Upper lobe of left lung (tissue), 6 donors: ENCODE measurements at regions not wholly inside any gene's neighbourhood (a gene's known extent, or its start where the extent isn't known, plus 50 kb on each side); places are given as distances from the start of the nearest gene placed in this dataset.

ENCODE experiments used
- ATAC-seq, 2 donors: fragments of 200-7000 bp; cut with Tn5 transposase; one replicate each; pipeline ENCODE4 v1.9.1; 2022; ENCODE audit warnings: mild to moderate bottlenecking in 2 of 2, moderate library complexity in 2 of 2; ENCODE audit not compliant: low FRiP score in 2 of 2
- DNase-seq, 2 donors: peaks; one replicate each; pipeline ENCODE4 v3.0.0-alpha.2; 2019 to 2020
- H3K27ac ChIP-seq, 4 donors: fragments of 200-600 bp; sonication (generic); one replicate each; pipeline ENCODE4 v1.5.1; 2016 to 2019
- H3K27me3 ChIP-seq, 4 donors: fragments of 200-600 bp; sonication (generic); one replicate each; pipeline ENCODE4 v1.5.1; 2017 to 2019
- H3K36me3 ChIP-seq, 4 donors: fragments of 200-600 bp; sonication (generic); one replicate each; pipeline ENCODE4 v1.5.1; 2016 to 2019
- H3K4me1 ChIP-seq, 4 donors: fragments of 200-600 bp; sonication (generic); one replicate each; pipeline ENCODE4 v1.5.1; 2018 to 2019
- H3K4me3 ChIP-seq, 4 donors: fragments of 200-600 bp; sonication (generic); one replicate each; pipeline ENCODE4 v1.5.1; 2017 to 2019; ENCODE audit warnings: mild to moderate bottlenecking in 2 of 4, moderate library complexity in 1 of 4
- H3K9me3 ChIP-seq, 4 donors: fragments of 200-600 bp; sonication (generic); one replicate each; pipeline ENCODE4 v1.5.1; 2018 to 2019
- EP300 ChIP-seq, 4 donors: sonication (generic); formaldehyde crosslinking; IDR thresholded peaks; one replicate each; pipeline ENCODE4 v1.5.1; 2017; ENCODE audit warnings: antibody characterized with exemption in 4 of 4, control low read depth in 2 of 4
- POLR2A ChIP-seq, 4 donors: fragments of 450-650 bp; IDR thresholded peaks; one replicate each; pipeline ENCODE4 v1.5.1; 2016 to 2017; ENCODE audit warnings: antibody characterized with exemption in 4 of 4, mild to moderate bottlenecking in 2 of 4
- POLR2AphosphoS5 ChIP-seq, 2 donors: sonication (generic); formaldehyde crosslinking; IDR thresholded peaks; one replicate each; pipeline ENCODE4 v1.5.1; 2017; ENCODE audit warnings: antibody characterized with exemption in 2 of 2
- WGBS, 2 donors: methylation state at CpG; one replicate each; pipeline ENCODE4 v1.1.5; 2017 to 2018; 5-methylcytosine and 5-hydroxymethylcytosine counted together
- TF ChIP-seq, protein P1 (sequence below), 6 experiments: fragments of 450-650 bp in 4 of 6; fragments of 200-600 bp in 2 of 6; sonication (generic) in 2 of 6; IDR thresholded peaks; one replicate each; pipeline ENCODE4 v1.5.1; 2016 to 2019; ENCODE audit warnings: antibody characterized with exemption in 6 of 6
- donor health status: DM: no; HTN: no; CAD: no; lungs with moderate emphysema.
- donor health status: DM: no; HTN: yes; CAD: no; lungs with severe emphysema.

DNA sequence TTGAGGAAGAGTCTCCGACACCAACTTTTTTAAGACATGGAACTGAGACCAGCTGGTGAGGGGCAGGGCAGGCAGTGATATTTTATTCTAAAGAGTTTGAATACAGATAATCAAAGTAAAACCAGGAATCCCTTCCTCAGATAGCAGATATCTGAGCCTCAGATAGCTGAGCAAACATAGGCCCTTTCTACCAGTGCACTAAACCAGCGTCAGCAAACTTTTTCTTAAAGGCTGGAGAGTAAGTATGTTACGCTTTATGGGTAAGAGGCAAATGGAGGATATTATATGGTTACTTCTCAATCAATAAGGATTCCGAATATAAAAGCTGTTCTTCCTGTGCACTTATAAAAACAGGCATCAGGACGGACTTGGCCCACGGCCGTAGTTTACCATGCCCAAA lies 73.9 kb downstream of the WNT5A start:
- no peak for TF ChIP-seq EP300 (IDR thresholded peaks at IDR 0.05)
- no peak for TF ChIP-seq POLR2A (IDR thresholded peaks at IDR 0.05)
- TF ChIP-seq POLR2AphosphoS5 (IDR thresholded peaks at IDR 0.05): no peak
- TF ChIP-seq, protein P1, sequence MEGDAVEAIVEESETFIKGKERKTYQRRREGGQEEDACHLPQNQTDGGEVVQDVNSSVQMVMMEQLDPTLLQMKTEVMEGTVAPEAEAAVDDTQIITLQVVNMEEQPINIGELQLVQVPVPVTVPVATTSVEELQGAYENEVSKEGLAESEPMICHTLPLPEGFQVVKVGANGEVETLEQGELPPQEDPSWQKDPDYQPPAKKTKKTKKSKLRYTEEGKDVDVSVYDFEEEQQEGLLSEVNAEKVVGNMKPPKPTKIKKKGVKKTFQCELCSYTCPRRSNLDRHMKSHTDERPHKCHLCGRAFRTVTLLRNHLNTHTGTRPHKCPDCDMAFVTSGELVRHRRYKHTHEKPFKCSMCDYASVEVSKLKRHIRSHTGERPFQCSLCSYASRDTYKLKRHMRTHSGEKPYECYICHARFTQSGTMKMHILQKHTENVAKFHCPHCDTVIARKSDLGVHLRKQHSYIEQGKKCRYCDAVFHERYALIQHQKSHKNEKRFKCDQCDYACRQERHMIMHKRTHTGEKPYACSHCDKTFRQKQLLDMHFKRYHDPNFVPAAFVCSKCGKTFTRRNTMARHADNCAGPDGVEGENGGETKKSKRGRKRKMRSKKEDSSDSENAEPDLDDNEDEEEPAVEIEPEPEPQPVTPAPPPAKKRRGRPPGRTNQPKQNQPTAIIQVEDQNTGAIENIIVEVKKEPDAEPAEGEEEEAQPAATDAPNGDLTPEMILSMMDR (IDR thresholded peaks at IDR 0.05): no peak
- Histone ChIP-seq H3K9me3 (no peaks in the 10 kb centered on the region), H3K4me3 (no peak overlapping the region), H3K4me1 (no peaks in the 10 kb centered on the region), H3K27me3 (no peaks in the 10 kb centered on the region), H3K27ac (no peak overlapping the region), H3K36me3 (no peaks in the 10 kb centered on the region)
- WGBS, 2 donors: 92% methylated on average over 7 of the region's 7 CpGs
- no peak for DNase-seq
- no peak for ATAC-seq

DNA sequence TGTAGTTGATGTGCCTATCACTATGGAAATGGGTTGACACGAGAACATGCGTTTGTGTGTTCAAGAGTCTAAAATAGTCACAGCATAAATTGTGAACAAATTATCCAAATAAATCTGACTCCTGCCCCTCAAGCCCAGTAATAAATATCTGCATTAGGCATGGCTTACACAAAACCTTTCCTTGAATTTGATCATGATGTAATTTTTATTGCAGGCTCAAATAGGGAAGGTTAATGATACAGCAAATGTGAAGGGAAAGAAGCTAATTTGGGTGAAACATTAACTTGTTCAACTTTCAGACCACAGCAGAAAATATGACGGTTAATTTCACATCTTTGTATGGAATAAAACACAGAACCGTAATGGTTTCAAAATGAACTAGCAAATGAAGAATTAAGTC lies 74.6 kb downstream of the WNT5A start:
- Histone ChIP-seq H3K27me3 (no peaks in the 10 kb centered on the region), H3K4me3 (no peak overlapping the region), H3K4me1 (no peaks in the 10 kb centered on the region), H3K27ac (no peak overlapping the region), H3K9me3 (no peaks in the 10 kb centered on the region), H3K36me3 (no peaks in the 10 kb centered on the region)
- DNase-seq (no peak), ATAC-seq (no peak)
- TF ChIP-seq, protein P1 (IDR thresholded peaks at IDR 0.05): no peak
- TF ChIP-seq POLR2A (IDR thresholded peaks at IDR 0.05) (no peak), POLR2AphosphoS5 (IDR thresholded peaks at IDR 0.05) (no peak), EP300 (IDR thresholded peaks at IDR 0.05) (no peak)
- WGBS, 2 donors: 84 to 93% methylated on average over 4 of the region's 4 CpGs

DNA sequence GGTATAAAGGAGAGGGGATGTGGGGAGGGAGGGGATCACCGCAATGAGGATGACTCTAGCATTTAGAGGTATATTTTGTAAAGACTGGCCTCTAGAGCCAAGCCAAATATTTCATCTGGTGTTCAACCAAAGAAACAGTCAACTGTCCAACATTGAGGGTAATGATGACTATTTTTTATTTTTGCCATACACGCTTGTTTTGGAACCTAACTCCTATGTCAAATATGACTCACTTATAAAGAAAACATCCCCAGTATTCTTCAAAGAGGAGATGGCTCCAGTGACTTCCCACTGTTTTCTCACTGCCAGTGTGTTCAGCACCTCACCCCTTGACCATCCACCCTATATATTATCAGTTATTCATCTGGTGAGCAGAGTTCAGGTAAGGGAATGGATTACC lies 77.3 kb downstream of the WNT5A start:
- no peaks in the 10 kb centered on the region for H3K36me3 ChIP-seq
- no peak overlapping the region for H3K27ac ChIP-seq
- WGBS, 2 donors: 92 to 93% methylated on average over 2 of the region's 2 CpGs
- H3K27me3 ChIP-seq: no peaks in the 10 kb centered on the region
- ATAC-seq (no peak), DNase-seq (no peak)
- H3K4me1 ChIP-seq: no peaks in the 10 kb centered on the region
- no peak overlapping the region for H3K4me3 ChIP-seq
- H3K9me3 ChIP-seq: no peaks in the 10 kb centered on the region
- TF ChIP-seq EP300 (IDR thresholded peaks at IDR 0.05): no peak
- no peak for TF ChIP-seq POLR2AphosphoS5 (IDR thresholded peaks at IDR 0.05)
- TF ChIP-seq POLR2A (IDR thresholded peaks at IDR 0.05): no peak
- TF ChIP-seq, protein P1 (IDR thresholded peaks at IDR 0.05): no peak

DNA sequence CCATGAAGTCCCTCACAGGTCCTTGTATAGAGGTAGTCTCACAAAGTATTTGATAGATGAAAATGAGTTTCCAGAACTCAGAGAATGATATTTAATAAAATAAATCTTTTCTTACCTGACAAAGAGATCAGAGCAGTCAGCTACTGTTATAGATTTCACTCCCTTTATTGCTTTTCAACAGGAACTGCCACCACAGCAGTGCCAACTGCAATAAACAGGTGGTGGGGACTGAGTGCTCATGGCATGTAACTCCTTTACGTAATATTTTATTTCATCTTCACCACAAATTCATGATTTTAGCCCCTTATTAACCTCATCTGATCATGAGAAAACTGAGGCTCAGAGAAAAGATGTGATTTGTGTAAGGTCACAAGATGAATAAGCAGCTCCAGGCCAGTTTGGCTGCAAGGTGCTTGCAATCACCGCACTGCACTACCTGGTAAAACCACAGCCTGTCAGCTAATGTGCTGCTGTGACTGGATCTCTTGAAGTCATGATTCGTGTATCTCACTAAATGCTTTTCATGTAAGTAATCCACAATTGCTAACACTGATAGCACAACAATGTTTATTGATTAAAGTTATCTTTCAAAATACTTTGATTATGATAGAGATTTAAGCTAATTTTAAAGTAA lies 78.8 kb downstream of the WNT5A start:
- TF ChIP-seq EP300 (IDR thresholded peaks at IDR 0.05) (no peak), POLR2AphosphoS5 (IDR thresholded peaks at IDR 0.05) (no peak), POLR2A (IDR thresholded peaks at IDR 0.05) (no peak)
- TF ChIP-seq, protein P1 (IDR thresholded peaks at IDR 0.05): no peak
- Histone ChIP-seq H3K4me3 (no peak overlapping the region), H3K27me3 (no peaks in the 10 kb centered on the region), H3K9me3 (no peaks in the 10 kb centered on the region), H3K27ac (no peak overlapping the region), H3K4me1 (no peaks in the 10 kb centered on the region), H3K36me3 (no peaks in the 10 kb centered on the region)
- 84 to 86% methylated on average over 3 of the region's 3 CpGs for WGBS, 2 donors
- DNase-seq (no peak), ATAC-seq (no peak)

DNA sequence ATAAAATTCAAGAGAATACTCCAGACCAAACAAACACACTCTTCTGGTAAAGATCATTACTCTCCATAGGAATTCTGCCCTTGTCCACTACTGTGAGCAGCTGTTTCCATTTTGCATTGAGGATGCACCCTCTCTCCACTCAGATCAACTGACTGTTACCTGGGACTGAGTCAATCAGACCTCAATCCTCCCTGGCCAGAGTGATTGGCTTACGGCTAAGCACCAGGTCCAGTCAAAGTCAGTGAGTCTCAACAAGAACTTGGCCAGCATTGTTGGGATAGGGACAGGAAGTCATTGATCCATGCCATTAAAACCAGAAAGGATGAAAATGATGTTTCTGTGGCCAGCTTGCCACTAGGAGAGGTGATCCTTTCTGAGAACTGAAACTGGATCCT lies 79.7 kb downstream of the WNT5A start:
- TF ChIP-seq EP300 (IDR thresholded peaks at IDR 0.05) (no peak), POLR2AphosphoS5 (IDR thresholded peaks at IDR 0.05) (no peak), POLR2A (IDR thresholded peaks at IDR 0.05) (no peak)
- TF ChIP-seq, protein P1 (IDR thresholded peaks at IDR 0.05): no peak
- H3K4me3 ChIP-seq: no peak overlapping the region
- no peaks in the 10 kb centered on the region for H3K36me3 ChIP-seq
- H3K9me3 ChIP-seq: no peaks in the 10 kb centered on the region
- 86 to 95% methylated on average over 1 of the region's 1 CpG for WGBS, 2 donors
- ATAC-seq (no peak), DNase-seq (no peak)
- no peak overlapping the region for H3K27ac ChIP-seq
- H3K4me1 ChIP-seq: no peaks in the 10 kb centered on the region
- no peaks in the 10 kb centered on the region for H3K27me3 ChIP-seq
